ENCODE measurements at regions not wholly inside any gene's neighbourhood (a gene's known extent, or its start where the extent isn't known, plus 50 kb on each side); places are given as distances from the start of the nearest gene placed in this dataset.

DNA sequence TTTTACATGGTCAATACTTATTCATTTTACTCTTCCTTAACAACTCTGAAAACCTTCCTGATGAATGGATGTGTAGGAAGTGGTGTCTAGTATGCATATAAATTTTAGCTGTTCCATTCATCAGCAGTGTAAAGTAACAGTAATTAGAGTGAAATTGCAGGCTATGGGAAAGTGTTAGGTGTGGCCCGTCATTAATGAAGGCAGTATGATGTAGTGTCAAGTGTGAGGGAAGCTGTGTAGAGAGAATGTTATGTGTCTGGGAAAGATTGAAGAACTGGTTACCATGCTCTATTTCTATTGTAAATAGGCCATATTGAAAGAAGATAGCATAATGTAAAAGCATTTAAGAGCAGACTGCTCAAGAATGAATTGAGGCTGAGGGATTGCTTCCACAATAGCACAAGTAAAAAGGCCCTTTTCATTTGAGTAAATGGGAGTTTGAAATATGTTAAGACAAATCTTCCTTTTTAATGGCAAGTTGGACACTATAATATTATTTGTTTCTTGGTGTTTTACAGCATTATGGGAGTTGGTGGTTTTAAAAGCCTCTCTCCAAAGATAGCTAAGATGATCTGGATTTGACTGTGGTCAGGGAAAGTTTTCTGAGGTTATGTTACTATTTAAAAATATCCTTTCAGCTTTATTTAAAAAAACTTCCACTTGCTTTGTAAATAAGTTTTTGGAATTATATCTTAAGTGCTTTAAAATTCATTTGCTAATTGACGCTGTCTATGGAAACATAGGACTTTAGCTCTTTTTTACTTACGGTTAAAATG, 401.0 kb upstream of the ZEB2 start:
- no CpG with 5 or more reads among the region's 3 CpGs for WGBS (ENCODE audit: extremely low coverage, insufficient read length, low lambda C conversion rate)
- Histone ChIP-seq H3K23ac (ENCODE audit: insufficient read length, low read depth, low read length) (no peak overlapping the region), H2AFZ (ENCODE audit: low read length) (no peak overlapping the region)

More for the DNA sequence above, 401.0 kb upstream of the ZEB2 start:
- no peak overlapping the region for H2BK12ac ChIP-seq (ENCODE audit: insufficient read length, low read depth, low read length)
- DNase-seq: no peak
- no peaks in the 10 kb centered on the region for H3K79me1 ChIP-seq (ENCODE audit: insufficient read depth, low read depth, low read length, poor library complexity, severe bottlenecking)
- peaks cover 3 to 4% of the 10 kb centered on the region in 2 experiments; a peak in 2 of 5 replicates for H3K9me3 Mint-ChIP-seq
- no peak overlapping the region for H3K4me3 Mint-ChIP-seq
- no peak overlapping the region for H2BK5ac ChIP-seq (ENCODE audit: insufficient read length, low read length)
- H4K8ac ChIP-seq (replicated peaks; ENCODE audit: insufficient read length, low read depth, low read length): no peak overlapping the region
- no peak overlapping the region for H2BK120ac ChIP-seq (ENCODE audit: low read depth, low read length, poor library complexity, severe bottlenecking)
- no peak overlapping the region for H3K14ac ChIP-seq (ENCODE audit: insufficient read depth, low read length)
- no peaks in the 10 kb centered on the region for H3K79me2 ChIP-seq (ENCODE audit: insufficient read depth, low read length)
- H4K91ac ChIP-seq (ENCODE audit: insufficient read length, low read depth, low read length): no peak overlapping the region
- H3K27me3 ChIP-seq (ENCODE audit: insufficient read depth, low read length): no peaks in the 10 kb centered on the region
- no peak overlapping the region for H3K27ac Mint-ChIP-seq
- H2BK15ac ChIP-seq (ENCODE audit: low read depth, low read length): no peak overlapping the region
- no peak overlapping the region for H2AK5ac ChIP-seq (ENCODE audit: insufficient read length, low read length)
- peaks cover 6 to 9% of the 10 kb centered on the region in 2 experiments for H3K4me1 Mint-ChIP-seq
- no peak overlapping the region for H3K27ac ChIP-seq (ENCODE audit: insufficient read length, low read depth, low read length)
- no peak overlapping the region for H3K4me2 ChIP-seq (ENCODE audit: insufficient read depth, insufficient read length, low read length)
- TF ChIP-seq, protein P1, sequence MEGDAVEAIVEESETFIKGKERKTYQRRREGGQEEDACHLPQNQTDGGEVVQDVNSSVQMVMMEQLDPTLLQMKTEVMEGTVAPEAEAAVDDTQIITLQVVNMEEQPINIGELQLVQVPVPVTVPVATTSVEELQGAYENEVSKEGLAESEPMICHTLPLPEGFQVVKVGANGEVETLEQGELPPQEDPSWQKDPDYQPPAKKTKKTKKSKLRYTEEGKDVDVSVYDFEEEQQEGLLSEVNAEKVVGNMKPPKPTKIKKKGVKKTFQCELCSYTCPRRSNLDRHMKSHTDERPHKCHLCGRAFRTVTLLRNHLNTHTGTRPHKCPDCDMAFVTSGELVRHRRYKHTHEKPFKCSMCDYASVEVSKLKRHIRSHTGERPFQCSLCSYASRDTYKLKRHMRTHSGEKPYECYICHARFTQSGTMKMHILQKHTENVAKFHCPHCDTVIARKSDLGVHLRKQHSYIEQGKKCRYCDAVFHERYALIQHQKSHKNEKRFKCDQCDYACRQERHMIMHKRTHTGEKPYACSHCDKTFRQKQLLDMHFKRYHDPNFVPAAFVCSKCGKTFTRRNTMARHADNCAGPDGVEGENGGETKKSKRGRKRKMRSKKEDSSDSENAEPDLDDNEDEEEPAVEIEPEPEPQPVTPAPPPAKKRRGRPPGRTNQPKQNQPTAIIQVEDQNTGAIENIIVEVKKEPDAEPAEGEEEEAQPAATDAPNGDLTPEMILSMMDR (conservative IDR thresholded peaks at IDR 0.05): no peak
- no peak overlapping the region for H3T11ph ChIP-seq (ENCODE audit: low read length)
- H3K56ac ChIP-seq (ENCODE audit: insufficient read length, low read depth, low read length): no peak overlapping the region
- H4K5ac ChIP-seq (ENCODE audit: insufficient read length, low read depth, low read length): no peak overlapping the region
- H3K18ac ChIP-seq (ENCODE audit: insufficient read length, low read depth, low read length): no peak overlapping the region
- no peaks in the 10 kb centered on the region for H3K9me3 ChIP-seq (ENCODE audit: control insufficient read depth, low read depth, low read length)
- no peaks in the 10 kb centered on the region for H3K23me2 ChIP-seq (ENCODE audit: insufficient read length, low read depth, low read length, poor library complexity, severe bottlenecking)
- H3K4ac ChIP-seq (ENCODE audit: low read depth, low read length): no peak overlapping the region
- H4K20me1 ChIP-seq (ENCODE audit: control insufficient read depth, insufficient read depth, insufficient read length): no peaks in the 10 kb centered on the region
- H3K27me3 Mint-ChIP-seq (ENCODE audit: low read depth): no peaks in the 10 kb centered on the region
- H3K9ac ChIP-seq (ENCODE audit: extremely low read depth, insufficient read length, low read length): no peak overlapping the region
- peaks cover 0 to 7% (median 0%) of the 10 kb centered on the region in 3 experiments; a peak in 4 of 7 replicates for H3K36me3 Mint-ChIP-seq (ENCODE audit: insufficient read depth in 1 of 3, low read depth in 3 of 3)
- H3K4me1 ChIP-seq (ENCODE audit: insufficient read depth, low read length): no peaks in the 10 kb centered on the region
- no peak overlapping the region for H2BK20ac ChIP-seq (ENCODE audit: low read depth, low read length, poor library complexity, severe bottlenecking)
